T47D (cell line): ENCODE measurements at regions not wholly inside any gene's neighbourhood (a gene's known extent, or its start where the extent isn't known, plus 50 kb on each side); places are given as distances from the start of the nearest gene placed in this dataset.
"Not testable (repeated sequence)": the region's sequence is repeated elsewhere in the genome, so short reads cannot be mapped to it uniquely, and the experiment has no call there.

Experiments used
- DNase-seq, 2 experiments: peaks; one replicate each; pipeline versions ENCODE4 v3.0.0 to v3.0.0-alpha.2; 2011 to 2012; ENCODE audit warnings: low read depth in 1 of 2, low spot score in 1 of 2
- JUND ChIP-seq: IDR thresholded peaks from 2 replicates; pipeline ENCODE4 v1.6.1; 2012; ENCODE audit warnings: low read depth
- in situ Hi-C: cut with HindIII; loops from 2 replicates; pipeline ENCODE4 v1.10.0; 2016; ENCODE audit warnings: low sequenced_read_pairs, low pct_unique_long_range_greater_than_20kb

GRCh38 chr6:166814390-166814789 is 142.0 kb downstream of the RNASET2 start:
- no peak for TF ChIP-seq JUND
- DNase-seq = no peak
- in situ Hi-C loops = no loop called here

GRCh38 chr6:166813461-166813860 is 142.9 kb downstream of the RNASET2 start:
- no peak for TF ChIP-seq JUND
- in situ Hi-C loops = no loop called here
- no peak for DNase-seq

GRCh38 chr6:166810864-166811263 is 145.5 kb downstream of the RNASET2 start:
- in situ Hi-C loops = no loop called here
- no peak for DNase-seq
- no peak for TF ChIP-seq JUND

GRCh38 chr6:166809721-166810120 is 146.6 kb downstream of the RNASET2 start:
- TF ChIP-seq JUND = no peak
- DNase-seq = no peak
- in situ Hi-C loops = no loop called here

- DNase-seq = no peak
- no peak for TF ChIP-seq JUND
- in situ Hi-C loops = no loop called here
Observed at GRCh38 chr6:166806962-166807757, 149.2 kb downstream of the RNASET2 start.

GRCh38 chr6:166806217-166806838 is 150.0 kb downstream of the RNASET2 start:
- DNase-seq = no peak
- in situ Hi-C loops = no loop called here
- TF ChIP-seq JUND = no peak

GRCh38 chr6:166803471-166803870 is 152.9 kb downstream of the RNASET2 start:
- DNase-seq = no peak
- TF ChIP-seq JUND = no peak
- in situ Hi-C loops = no loop called here

GRCh38 chr6:166802401-166802800 is 153.9 kb downstream of the RNASET2 start:
- in situ Hi-C loops = no loop called here

GRCh38 chr6:166800137-166800536 is 156.2 kb downstream of the RNASET2 start:
- DNase-seq = no peak
- in situ Hi-C loops = no loop called here
- TF ChIP-seq JUND = no peak

More at GRCh38 chr6:166802401-166802800, 153.9 kb downstream of the RNASET2 start:
- no peak for DNase-seq
- no peak for TF ChIP-seq JUND

GRCh38 chr6:166798652-166799051 is 157.7 kb downstream of the RNASET2 start:
- in situ Hi-C loops = no loop called here
- TF ChIP-seq JUND = no peak
- no peak for DNase-seq

- DNase-seq = no peak
- in situ Hi-C loops = no loop called here
- TF ChIP-seq JUND = no peak
Observed at GRCh38 chr6:166796610-166797009, 159.7 kb downstream of the RNASET2 start.

GRCh38 chr6:166795879-166796278 is 160.5 kb downstream of the RNASET2 start:
- DNase-seq = no peak
- no peak for TF ChIP-seq JUND
- in situ Hi-C loops = no loop called here

GRCh38 chr6:166790808-166791207 is 163.8 kb upstream of the RPS6KA2 start:
- in situ Hi-C loops, DNase-seq: not testable (repeated sequence)

- in situ Hi-C loops, DNase-seq: not testable (repeated sequence)
Observed at GRCh38 chr6:166788846-166789529, 161.9 kb upstream of the RPS6KA2 start.
